Endothelial cell of umbilical vein (primary cell): ENCODE measurements at regions not wholly inside any gene's neighbourhood (a gene's known extent, or its start where the extent isn't known, plus 50 kb on each side); places are given as distances from the start of the nearest gene placed in this dataset.

Experiments used
- EZH2 ChIP-seq: IDR thresholded peaks from 2 replicates; pipeline ENCODE4 v1.6.1; 2012; ENCODE audit warnings: borderline replicate concordance, low read depth, mild to moderate bottlenecking, moderate library complexity, low read length, inconsistent platforms; ENCODE audit not compliant: severe bottlenecking
- FOS ChIP-seq: IDR thresholded peaks from 2 replicates; pipeline ENCODE4 v1.6.1; 2011; ENCODE audit warnings: mild to moderate bottlenecking, low read length, moderate library complexity, borderline replicate concordance; ENCODE audit not compliant: insufficient read depth
- GATA2 ChIP-seq: IDR thresholded peaks from 2 replicates; pipeline ENCODE4 v1.7.0; 2011; ENCODE audit warnings: low read depth, mild to moderate bottlenecking, moderate library complexity, mixed read lengths, low read length; ENCODE audit not compliant: insufficient read length, insufficient read depth
- POLR2A ChIP-seq: IDR thresholded peaks from 2 replicates; pipeline ENCODE4 v1.6.1; 2012; ENCODE audit warnings: low read depth, mild to moderate bottlenecking, control low read depth, low read length
- POLR2AphosphoS5 ChIP-seq: IDR thresholded peaks from 2 replicates; pipeline ENCODE4 v1.6.1; 2012; ENCODE audit warnings: low read depth, mild to moderate bottlenecking, control low read depth, low read length, moderate library complexity; ENCODE audit not compliant: insufficient read depth
- TF ChIP-seq, protein P1 (sequence below), 2 donors: IDR thresholded peaks; 1 replicate in 1 of 2; 2 replicates in 1 of 2; pipeline ENCODE4 v1.5.1; 2011; ENCODE audit warnings: low read length in 2 of 2, mild to moderate bottlenecking in 2 of 2, moderate library complexity in 2 of 2, control low read depth in 1 of 2, inconsistent platforms in 1 of 2, low read depth in 1 of 2; ENCODE audit not compliant: insufficient read depth in 1 of 2; ENCODE audit errors: extremely low read depth in 1 of 2
- TF ChIP-seq, protein P2 (sequence below): IDR thresholded peaks from 2 replicates; pipeline ENCODE4 v1.6.1; 2011; ENCODE audit not compliant: insufficient read depth, insufficient read length

DNA sequence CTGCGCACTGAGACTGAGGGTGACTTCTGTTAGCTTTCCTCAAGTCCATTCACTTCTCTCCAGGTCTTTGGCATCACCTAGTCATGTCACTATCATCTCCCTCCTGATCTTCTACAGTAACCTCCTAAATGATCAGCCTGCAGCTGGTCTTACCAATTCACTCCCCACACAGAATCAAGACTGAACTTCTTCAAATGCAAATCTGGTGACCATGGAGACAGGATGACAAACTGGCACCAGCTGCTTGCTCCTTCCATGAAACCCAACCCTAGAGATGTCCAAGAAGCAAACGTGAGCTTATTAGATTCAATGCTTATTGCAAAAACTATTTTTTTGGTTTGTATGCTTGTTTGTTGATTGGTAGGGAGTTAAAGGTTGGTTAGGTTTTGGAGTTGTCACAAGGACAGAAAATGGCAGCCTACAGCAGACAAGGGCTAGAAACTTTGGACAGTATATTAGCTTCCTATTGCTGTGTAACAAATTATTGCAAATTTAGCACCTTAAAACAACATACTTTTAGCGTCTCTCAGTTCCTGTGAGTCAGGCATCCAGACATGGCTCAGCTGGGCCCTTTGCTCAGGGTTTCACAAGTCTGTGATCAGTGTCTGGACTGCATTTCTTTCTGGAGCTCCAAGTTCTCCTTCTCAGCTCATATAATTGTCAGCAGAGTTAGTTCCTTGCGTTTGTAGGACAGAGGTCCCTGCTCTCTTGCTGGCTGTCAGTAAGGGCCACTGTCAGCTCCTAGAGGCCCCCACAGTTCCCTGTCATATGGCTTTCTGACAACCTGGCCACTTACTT lies 53.3 kb upstream of the GJA8 start:
- TF ChIP-seq EZH2 (no peak), POLR2A (no peak), POLR2AphosphoS5 (peak; percentile 68), GATA2 (no peak), FOS (peak; percentile 67)
- TF ChIP-seq, protein P1, sequence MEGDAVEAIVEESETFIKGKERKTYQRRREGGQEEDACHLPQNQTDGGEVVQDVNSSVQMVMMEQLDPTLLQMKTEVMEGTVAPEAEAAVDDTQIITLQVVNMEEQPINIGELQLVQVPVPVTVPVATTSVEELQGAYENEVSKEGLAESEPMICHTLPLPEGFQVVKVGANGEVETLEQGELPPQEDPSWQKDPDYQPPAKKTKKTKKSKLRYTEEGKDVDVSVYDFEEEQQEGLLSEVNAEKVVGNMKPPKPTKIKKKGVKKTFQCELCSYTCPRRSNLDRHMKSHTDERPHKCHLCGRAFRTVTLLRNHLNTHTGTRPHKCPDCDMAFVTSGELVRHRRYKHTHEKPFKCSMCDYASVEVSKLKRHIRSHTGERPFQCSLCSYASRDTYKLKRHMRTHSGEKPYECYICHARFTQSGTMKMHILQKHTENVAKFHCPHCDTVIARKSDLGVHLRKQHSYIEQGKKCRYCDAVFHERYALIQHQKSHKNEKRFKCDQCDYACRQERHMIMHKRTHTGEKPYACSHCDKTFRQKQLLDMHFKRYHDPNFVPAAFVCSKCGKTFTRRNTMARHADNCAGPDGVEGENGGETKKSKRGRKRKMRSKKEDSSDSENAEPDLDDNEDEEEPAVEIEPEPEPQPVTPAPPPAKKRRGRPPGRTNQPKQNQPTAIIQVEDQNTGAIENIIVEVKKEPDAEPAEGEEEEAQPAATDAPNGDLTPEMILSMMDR (IDR thresholded peaks at IDR 0.05; ENCODE audit: extremely low read depth in 1 of 2, insufficient read depth in 1 of 2, low read depth in 1 of 2, low read length in 2 of 2), result no peak
- TF ChIP-seq, protein P2, sequence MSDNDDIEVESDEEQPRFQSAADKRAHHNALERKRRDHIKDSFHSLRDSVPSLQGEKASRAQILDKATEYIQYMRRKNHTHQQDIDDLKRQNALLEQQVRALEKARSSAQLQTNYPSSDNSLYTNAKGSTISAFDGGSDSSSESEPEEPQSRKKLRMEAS, result no peak
